ENCODE measurements at regions not wholly inside any gene's neighbourhood (a gene's known extent, or its start where the extent isn't known, plus 50 kb on each side); places are given as distances from the start of the nearest gene placed in this dataset.

DNA sequence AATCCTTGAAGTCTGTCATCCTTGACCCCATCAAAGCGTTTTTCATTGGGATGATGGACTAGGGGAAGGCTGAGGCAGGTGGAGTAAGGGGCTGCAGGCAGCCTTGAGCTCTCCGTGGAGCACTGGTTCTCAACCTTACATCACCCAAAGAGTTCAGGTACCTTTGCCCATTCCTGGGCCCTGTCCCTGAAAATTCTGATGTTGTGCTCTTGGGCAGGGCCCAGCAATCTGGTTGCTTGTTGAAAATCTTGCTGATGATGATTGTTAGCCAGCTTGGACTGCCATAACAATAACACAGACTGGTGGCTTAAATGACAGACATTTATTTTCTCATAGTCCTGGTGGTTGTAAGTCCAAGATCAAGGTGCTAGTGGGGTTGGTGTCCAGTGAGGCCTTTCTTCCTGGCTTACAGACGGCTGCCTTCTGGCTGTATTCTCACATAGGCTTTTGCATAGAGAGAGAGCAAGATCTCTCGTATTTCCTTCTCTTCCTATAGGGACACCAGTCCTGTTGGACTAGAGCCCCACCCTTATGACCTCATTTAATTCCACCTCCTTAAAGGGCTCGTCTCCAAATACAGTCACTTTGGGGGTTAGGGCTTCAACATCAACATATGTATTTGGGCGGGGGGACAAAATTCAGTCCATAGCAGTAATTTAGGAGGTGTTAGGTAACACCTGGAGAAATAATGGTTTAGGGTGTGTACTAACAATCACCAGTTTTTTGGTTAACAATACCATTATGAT lies 104.9 kb downstream of the PLEKHG1 start:
- intact Hi-C loops (cut with DNase I) = no loop called here
- no peak for DNase-seq
- TF ChIP-seq, protein P1, sequence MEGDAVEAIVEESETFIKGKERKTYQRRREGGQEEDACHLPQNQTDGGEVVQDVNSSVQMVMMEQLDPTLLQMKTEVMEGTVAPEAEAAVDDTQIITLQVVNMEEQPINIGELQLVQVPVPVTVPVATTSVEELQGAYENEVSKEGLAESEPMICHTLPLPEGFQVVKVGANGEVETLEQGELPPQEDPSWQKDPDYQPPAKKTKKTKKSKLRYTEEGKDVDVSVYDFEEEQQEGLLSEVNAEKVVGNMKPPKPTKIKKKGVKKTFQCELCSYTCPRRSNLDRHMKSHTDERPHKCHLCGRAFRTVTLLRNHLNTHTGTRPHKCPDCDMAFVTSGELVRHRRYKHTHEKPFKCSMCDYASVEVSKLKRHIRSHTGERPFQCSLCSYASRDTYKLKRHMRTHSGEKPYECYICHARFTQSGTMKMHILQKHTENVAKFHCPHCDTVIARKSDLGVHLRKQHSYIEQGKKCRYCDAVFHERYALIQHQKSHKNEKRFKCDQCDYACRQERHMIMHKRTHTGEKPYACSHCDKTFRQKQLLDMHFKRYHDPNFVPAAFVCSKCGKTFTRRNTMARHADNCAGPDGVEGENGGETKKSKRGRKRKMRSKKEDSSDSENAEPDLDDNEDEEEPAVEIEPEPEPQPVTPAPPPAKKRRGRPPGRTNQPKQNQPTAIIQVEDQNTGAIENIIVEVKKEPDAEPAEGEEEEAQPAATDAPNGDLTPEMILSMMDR (IDR thresholded peaks at IDR 0.05) = no peak

DNA sequence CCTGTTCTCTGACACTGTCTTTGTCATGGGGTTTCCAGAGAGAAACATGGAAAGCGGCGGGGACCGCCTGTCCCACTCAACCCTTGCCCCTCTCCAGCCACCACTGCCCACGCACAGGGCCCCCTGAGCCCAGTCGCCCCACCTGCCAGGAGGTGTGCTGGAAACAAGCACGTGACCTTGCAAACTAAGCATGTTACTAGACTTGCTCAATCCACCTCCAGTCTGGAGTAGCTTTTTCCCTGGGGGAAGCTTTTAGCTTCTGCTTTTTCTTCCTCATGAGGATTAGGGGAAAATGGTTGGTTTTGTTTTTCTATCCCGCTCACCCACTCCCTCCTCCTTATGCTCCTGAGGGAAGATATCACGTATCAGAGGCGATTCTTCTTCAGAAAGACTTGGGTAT lies 105.7 kb downstream of the PLEKHG1 start:
- no peak for DNase-seq
- Histone ChIP-seq H3K9me3 (no peaks in the 10 kb centered on the region), H3K4me3 (no peak overlapping the region), H3K4me1 (peaks cover 0 to 40% (median 12%) of the 10 kb centered on the region in 9 donors), H3K36me3 (no peaks in the 10 kb centered on the region), H3K27me3 (no peaks in the 10 kb centered on the region), H3K27ac (no peak overlapping the region)
- WGBS, 2 donors = 90 to 96% methylated on average over 9 of the region's 9 CpGs
- ATAC-seq = no peak
- TF ChIP-seq, protein P1 (IDR thresholded peaks at IDR 0.05) = no peak
- intact Hi-C loops (cut with DNase I) = no loop called here

More for the DNA sequence above, 104.9 kb downstream of the PLEKHG1 start:
- no peaks in the 10 kb centered on the region for H3K9me3 ChIP-seq
- no peaks in the 10 kb centered on the region for H3K36me3 ChIP-seq
- H3K27ac ChIP-seq = no peak overlapping the region
- peaks cover 0 to 46% (median 12%) of the 10 kb centered on the region in 9 donors for H3K4me1 ChIP-seq
- ATAC-seq = no peak
- no peak overlapping the region for H3K4me3 ChIP-seq
- WGBS, 2 donors = 83 to 87% methylated on average over 6 of the region's 6 CpGs
- H3K27me3 ChIP-seq = no peaks in the 10 kb centered on the region

DNA sequence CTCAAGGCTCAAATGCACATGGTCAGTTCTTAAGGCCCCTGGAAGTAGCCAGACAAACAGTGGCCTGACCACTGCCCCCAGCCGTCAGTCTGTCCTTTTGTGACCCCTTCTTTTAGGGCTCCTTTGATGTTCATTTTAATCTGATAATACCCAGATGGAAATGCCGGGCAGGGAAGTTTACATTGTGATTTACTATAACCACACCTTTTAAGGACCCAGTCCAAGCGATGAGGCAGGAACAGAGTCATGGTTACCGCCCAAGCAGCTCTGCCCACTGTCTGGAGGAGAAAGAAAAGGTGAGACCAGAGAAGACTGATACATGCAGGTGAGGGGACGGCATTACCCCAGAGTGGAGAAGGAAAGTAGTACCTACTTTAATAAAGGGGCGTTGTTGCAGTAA lies 110.6 kb downstream of the PLEKHG1 start:
- intact Hi-C loops (cut with DNase I) = no loop called here

DNA sequence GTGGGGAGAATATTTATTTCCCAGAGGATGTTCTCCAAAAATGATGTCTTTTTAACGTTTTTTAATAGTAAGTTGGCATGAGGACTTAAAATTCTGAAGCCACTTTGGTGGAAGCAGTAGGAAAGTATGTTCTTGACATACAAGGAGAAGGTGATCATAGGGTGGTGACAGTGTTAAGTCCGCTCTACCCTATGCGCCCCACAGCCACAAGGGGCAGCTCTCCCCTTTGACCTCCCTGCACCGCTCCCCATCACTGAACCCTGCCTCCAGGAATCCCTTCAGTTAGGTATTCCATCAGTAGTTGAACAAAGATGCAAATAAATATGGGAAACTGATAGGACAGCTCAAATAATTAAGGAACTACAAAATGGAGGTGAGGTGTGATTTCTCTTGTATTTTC lies 111.4 kb downstream of the PLEKHG1 start:
- intact Hi-C loops (cut with DNase I) = no loop called here
- WGBS, 2 donors = 86 to 87% methylated on average over 4 of the region's 4 CpGs
- peaks cover 2 to 58% (median 28%) of the 10 kb centered on the region in 9 donors for H3K4me1 ChIP-seq
- H3K36me3 ChIP-seq = peaks cover 0 to 5% (median 0%) of the 10 kb centered on the region in 9 donors
- no peaks in the 10 kb centered on the region for H3K9me3 ChIP-seq
- no peaks in the 10 kb centered on the region for H3K27me3 ChIP-seq
- no peak for DNase-seq
- ATAC-seq = no peak
- TF ChIP-seq, protein P1 (IDR thresholded peaks at IDR 0.05) = no peak
- no peak overlapping the region for H3K4me3 ChIP-seq
- H3K27ac ChIP-seq = no peak overlapping the region

More for the DNA sequence above, 110.6 kb downstream of the PLEKHG1 start:
- WGBS, 2 donors = 82 to 91% methylated on average over 6 of the region's 6 CpGs
- Histone ChIP-seq H3K9me3 (no peaks in the 10 kb centered on the region), H3K27ac (no peak overlapping the region), H3K4me1 (peaks cover 2 to 56% (median 28%) of the 10 kb centered on the region in 9 donors), H3K36me3 (peaks cover 0 to 5% (median 0%) of the 10 kb centered on the region in 9 donors), H3K4me3 (no peak overlapping the region), H3K27me3 (no peaks in the 10 kb centered on the region)
- TF ChIP-seq, protein P1 (IDR thresholded peaks at IDR 0.05) = no peak
- ATAC-seq (no peak), DNase-seq (no peak)

All from heart right ventricle (tissue), 16 donors.